Trophoblast cell (in vitro differentiated cells and primary cell): ENCODE measurements at regions not wholly inside any gene's neighbourhood (a gene's known extent, or its start where the extent isn't known, plus 50 kb on each side); places are given as distances from the start of the nearest gene placed in this dataset.

ENCODE experiments used
- DNase-seq, 2 donors: peaks; one replicate each; pipeline ENCODE4 v3.0.0-alpha.2; 2016
- H2AFZ ChIP-seq: 2 replicates; pipeline ENCODE4 v1.6.1; 2013; ENCODE audit warnings: low read length, moderate library complexity, mild to moderate bottlenecking; ENCODE audit not compliant: insufficient read depth, poor library complexity
- H2AK5ac ChIP-seq: 2 replicates; pipeline ENCODE4 v1.6.1; 2013; ENCODE audit warnings: mild to moderate bottlenecking, low read length
- H2BK120ac ChIP-seq: 2 replicates; pipeline ENCODE4 v1.6.1; 2013; ENCODE audit warnings: low read length, mild to moderate bottlenecking, moderate library complexity; ENCODE audit not compliant: insufficient read depth, poor library complexity
- H2BK12ac ChIP-seq: 2 replicates; pipeline ENCODE4 v1.6.1; 2013; ENCODE audit warnings: mild to moderate bottlenecking, low read length, moderate library complexity
- H2BK5ac ChIP-seq: 2 replicates; pipeline ENCODE4 v1.6.1; 2013; ENCODE audit warnings: low read length, low read depth, moderate library complexity, mild to moderate bottlenecking; ENCODE audit not compliant: poor library complexity
- H3K14ac ChIP-seq: 2 replicates; pipeline ENCODE4 v1.6.1; 2013; ENCODE audit warnings: mild to moderate bottlenecking, low read length
- H3K18ac ChIP-seq: 2 replicates; pipeline ENCODE4 v1.6.1; 2013; ENCODE audit warnings: mild to moderate bottlenecking, low read length
- H3K23ac ChIP-seq: 2 replicates; pipeline ENCODE4 v1.6.1; 2013; ENCODE audit warnings: low read length
- H3K27ac ChIP-seq: 2 replicates; pipeline ENCODE4 v1.5.1; 2013; ENCODE audit warnings: low read depth, mild to moderate bottlenecking, inconsistent platforms, low read length, moderate library complexity
- H3K27me3 ChIP-seq: 2 replicates; pipeline ENCODE4 v1.6.1; 2013; ENCODE audit warnings: inconsistent platforms, mild to moderate bottlenecking, low read length, moderate library complexity; ENCODE audit not compliant: insufficient read depth
- H3K36me3 ChIP-seq, 2 experiments: 1 replicate in 1 of 2; 2 replicates in 1 of 2; pipeline ENCODE4 v1.6.1; 2013; ENCODE audit warnings: low read length in 2 of 2, mild to moderate bottlenecking in 2 of 2, moderate library complexity in 1 of 2; ENCODE audit not compliant: insufficient read depth in 2 of 2, control insufficient read depth in 1 of 2
- H3K4ac ChIP-seq: 2 replicates; pipeline ENCODE4 v1.6.1; 2013; ENCODE audit warnings: low read depth, mild to moderate bottlenecking, low read length, moderate library complexity
- H3K4me1 ChIP-seq, 2 experiments: 1 replicate in 1 of 2; 2 replicates in 1 of 2; pipeline ENCODE4 v1.6.1; 2013; ENCODE audit warnings: low read length in 2 of 2, mild to moderate bottlenecking in 2 of 2, moderate library complexity in 1 of 2; ENCODE audit not compliant: insufficient read depth in 2 of 2, control insufficient read depth in 1 of 2
- H3K4me2 ChIP-seq: 2 replicates; pipeline ENCODE4 v1.6.1; 2013; ENCODE audit warnings: inconsistent platforms, mild to moderate bottlenecking, low read length, moderate library complexity
- H3K4me3 ChIP-seq: 2 replicates; pipeline ENCODE4 v1.5.1; 2013; ENCODE audit warnings: mild to moderate bottlenecking, low read depth, low read length, inconsistent platforms
- H3K79me1 ChIP-seq: one replicate; pipeline ENCODE4 v1.6.1; 2013; ENCODE audit warnings: low read length
- H3K79me2 ChIP-seq: 2 replicates; pipeline ENCODE4 v1.6.1; 2013; ENCODE audit warnings: low read length, mild to moderate bottlenecking; ENCODE audit not compliant: control insufficient read depth, insufficient read depth, poor library complexity
- H3K9ac ChIP-seq: 2 replicates; pipeline ENCODE4 v1.6.1; 2013; ENCODE audit warnings: mild to moderate bottlenecking, low read length
- H3K9me3 ChIP-seq: 2 replicates; pipeline ENCODE4 v1.6.1; 2013; ENCODE audit warnings: low read depth, mild to moderate bottlenecking, control low read depth, inconsistent platforms, low read length; ENCODE audit not compliant: insufficient read depth
- H4K12ac ChIP-seq: 2 replicates; pipeline ENCODE4 v1.6.1; 2013; ENCODE audit warnings: low read depth, mild to moderate bottlenecking, low read length, moderate library complexity
- H4K8ac ChIP-seq: 2 replicates; pipeline ENCODE4 v1.6.1; 2013; ENCODE audit warnings: low read depth, mild to moderate bottlenecking, low read length, moderate library complexity
- H4K91ac ChIP-seq: one replicate; pipeline ENCODE4 v1.6.1; 2013; ENCODE audit warnings: low read depth, mild to moderate bottlenecking, low read length, moderate library complexity
- WGBS: extraction: QIAGEN DNeasy Blood & Tissue Kit; methylation state at CpG from one replicate; pipeline ENCODE4 v1.1.7; 2013; ENCODE audit warnings: missing lambda C conversion rate; ENCODE audit not compliant: insufficient read length, insufficient coverage; ENCODE audit errors: extremely low coverage; 5-methylcytosine and 5-hydroxymethylcytosine counted together

GRCh38 chr3:28949580-28949979 lies 331.3 kb upstream of the RBMS3 start:
- Histone ChIP-seq H3K4ac (no peak overlapping the region), H2AFZ (no peak overlapping the region), H3K4me3 (no peak overlapping the region), H3K23ac (no peak overlapping the region), H3K36me3 (no peaks in the 10 kb centered on the region), H3K9me3 (no peaks in the 10 kb centered on the region), H3K14ac (no peak overlapping the region), H3K27ac (no peak overlapping the region), H4K12ac (no peak overlapping the region), H3K18ac (no peak overlapping the region), H4K8ac (no peak overlapping the region), H3K9ac (no peak overlapping the region), H3K79me1 (no peaks in the 10 kb centered on the region), H2BK12ac (no peak overlapping the region), H2AK5ac (no peak overlapping the region), H3K27me3 (no peaks in the 10 kb centered on the region), H4K91ac (no peak overlapping the region), H2BK5ac (no peak overlapping the region), H3K4me1 (no peaks in the 10 kb centered on the region), H3K79me2 (no peaks in the 10 kb centered on the region), H3K4me2 (no peak overlapping the region), H2BK120ac (no peak overlapping the region)
- WGBS: no CpG with 5 or more reads among the region's 1 CpG
- no peak for DNase-seq

DNA sequence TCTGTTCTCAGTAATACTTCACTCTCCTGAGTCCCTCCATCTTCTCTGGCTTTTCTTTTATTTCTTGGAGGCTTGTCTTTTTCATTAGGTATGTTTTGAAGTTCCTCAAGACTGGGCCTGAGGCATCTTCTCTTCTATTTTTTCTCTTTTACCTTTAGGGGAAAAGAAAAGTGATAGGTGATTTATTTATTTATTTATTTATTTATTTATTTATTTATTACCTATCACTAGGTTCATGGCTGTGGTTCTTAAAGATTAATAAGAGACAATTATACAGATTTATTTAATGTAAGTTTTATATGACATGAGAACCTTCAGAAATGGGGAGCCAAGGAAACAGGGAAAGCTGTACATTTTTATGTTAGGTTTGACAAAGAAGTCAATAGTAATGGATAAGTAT lies 330.3 kb upstream of the RBMS3 start:
- Histone ChIP-seq H3K9ac (no peak overlapping the region), H3K79me1 (no peaks in the 10 kb centered on the region), H2BK120ac (no peak overlapping the region), H3K23ac (no peak overlapping the region), H3K9me3 (no peaks in the 10 kb centered on the region), H4K91ac (no peak overlapping the region), H3K27me3 (no peaks in the 10 kb centered on the region), H3K4me1 (no peaks in the 10 kb centered on the region), H2AK5ac (no peak overlapping the region), H3K18ac (no peak overlapping the region), H3K79me2 (no peaks in the 10 kb centered on the region), H4K8ac (no peak overlapping the region), H4K12ac (no peak overlapping the region), H2BK5ac (no peak overlapping the region), H2AFZ (no peak overlapping the region), H3K4me2 (no peak overlapping the region), H3K4me3 (no peak overlapping the region), H3K27ac (no peak overlapping the region), H3K14ac (no peak overlapping the region), H2BK12ac (no peak overlapping the region), H3K36me3 (no peaks in the 10 kb centered on the region), H3K4ac (no peak overlapping the region)
- DNase-seq: no peak

DNA sequence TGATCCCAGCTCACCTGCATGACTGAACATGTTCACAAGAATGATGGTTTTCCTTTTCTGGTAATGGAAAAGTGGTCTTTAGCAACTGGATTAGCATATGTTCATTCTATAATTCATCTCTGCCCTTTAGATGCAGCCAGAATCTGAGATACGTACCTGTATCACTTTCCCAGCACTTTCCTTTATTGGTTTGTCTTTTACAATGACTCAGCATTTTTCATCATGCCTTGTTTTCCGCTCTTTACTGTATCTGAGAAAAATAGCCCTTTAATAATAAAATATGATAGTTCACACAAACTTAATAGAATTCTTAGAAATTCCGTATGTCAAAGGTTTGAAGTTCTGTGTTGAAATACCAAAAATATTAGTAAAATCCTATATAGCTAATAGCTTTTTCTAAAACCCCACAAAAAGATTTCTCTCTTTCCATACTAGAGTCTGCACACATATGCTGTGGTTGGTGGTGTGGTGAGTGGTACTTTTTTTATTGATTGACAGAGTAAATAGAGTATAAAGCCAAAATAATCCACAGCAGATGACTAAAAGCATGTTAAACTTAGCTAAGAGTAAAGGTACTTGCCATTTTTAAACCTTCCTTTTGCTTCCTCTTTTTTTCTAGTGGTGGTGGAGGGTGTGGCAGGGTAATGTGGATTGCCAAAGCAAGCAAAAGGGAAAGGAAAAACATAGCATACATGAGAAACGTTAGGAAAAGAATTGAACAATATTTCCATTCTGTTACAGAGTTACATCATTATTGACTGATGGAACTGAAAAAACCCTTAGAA lies 328.9 kb upstream of the RBMS3 start:
- H2BK120ac ChIP-seq: no peak overlapping the region
- no peak overlapping the region for H2BK5ac ChIP-seq
- no peaks in the 10 kb centered on the region for H3K4me1 ChIP-seq
- WGBS: no CpG with 5 or more reads among the region's 4 CpGs
- no peaks in the 10 kb centered on the region for H3K79me1 ChIP-seq
- no peak overlapping the region for H3K14ac ChIP-seq
- no peak overlapping the region for H2AK5ac ChIP-seq
- no peaks in the 10 kb centered on the region for H3K79me2 ChIP-seq
- H4K12ac ChIP-seq: no peak overlapping the region
- H3K4me2 ChIP-seq: no peak overlapping the region
- H3K4ac ChIP-seq: no peak overlapping the region
- no peak overlapping the region for H2BK12ac ChIP-seq
- no peak overlapping the region for H3K4me3 ChIP-seq
- H3K36me3 ChIP-seq: no peaks in the 10 kb centered on the region
- H2AFZ ChIP-seq: no peak overlapping the region
- no peak overlapping the region for H3K23ac ChIP-seq
- no peak overlapping the region for H3K18ac ChIP-seq
- H3K9me3 ChIP-seq: no peaks in the 10 kb centered on the region
- no peak overlapping the region for H3K9ac ChIP-seq
- H4K8ac ChIP-seq: no peak overlapping the region
- H3K27me3 ChIP-seq: no peaks in the 10 kb centered on the region
- no peak overlapping the region for H3K27ac ChIP-seq
- no peak overlapping the region for H4K91ac ChIP-seq
- no peak for DNase-seq

GRCh38 chr3:28958656-28959055 lies 322.2 kb upstream of the RBMS3 start:
- Histone ChIP-seq H3K9ac (no peak overlapping the region), H3K27ac (no peak overlapping the region), H3K4me1 (no peaks in the 10 kb centered on the region), H2BK120ac (no peak overlapping the region), H2BK5ac (no peak overlapping the region), H2AK5ac (no peak overlapping the region), H3K36me3 (no peaks in the 10 kb centered on the region), H3K4ac (no peak overlapping the region), H2BK12ac (no peak overlapping the region), H3K27me3 (no peaks in the 10 kb centered on the region), H2AFZ (no peak overlapping the region), H4K12ac (no peak overlapping the region), H4K91ac (no peak overlapping the region), H3K4me3 (no peak overlapping the region), H3K9me3 (peaks cover 8% of the 10 kb centered on the region), H3K4me2 (no peak overlapping the region), H3K79me1 (no peaks in the 10 kb centered on the region), H3K23ac (no peak overlapping the region), H3K14ac (no peak overlapping the region), H4K8ac (no peak overlapping the region), H3K79me2 (no peaks in the 10 kb centered on the region), H3K18ac (no peak overlapping the region)
- no CpG with 5 or more reads among the region's 3 CpGs for WGBS
- no peak for DNase-seq
